Uterus (tissue), 2 donors: ENCODE measurements at regions not wholly inside any gene's neighbourhood (a gene's known extent, or its start where the extent isn't known, plus 50 kb on each side); places are given as distances from the start of the nearest gene placed in this dataset.

ENCODE experiments used
- POLR2A ChIP-seq, 2 donors: fragments of 450-650 bp; IDR thresholded peaks; one replicate each; pipeline ENCODE4 v1.6.1; 2016; ENCODE audit warnings: antibody characterized with exemption in 2 of 2, mild to moderate bottlenecking in 1 of 2, moderate library complexity in 1 of 2
- TF ChIP-seq, protein P1 (sequence below), 4 experiments: fragments of 200-600 bp in 2 of 4; fragments of 450-650 bp in 2 of 4; sonication (generic) in 2 of 4; IDR thresholded peaks; one replicate each; pipeline ENCODE4 v1.5.1; 2016 to 2019; ENCODE audit warnings: antibody characterized with exemption in 4 of 4, mild to moderate bottlenecking in 2 of 4, moderate library complexity in 1 of 4

DNA sequence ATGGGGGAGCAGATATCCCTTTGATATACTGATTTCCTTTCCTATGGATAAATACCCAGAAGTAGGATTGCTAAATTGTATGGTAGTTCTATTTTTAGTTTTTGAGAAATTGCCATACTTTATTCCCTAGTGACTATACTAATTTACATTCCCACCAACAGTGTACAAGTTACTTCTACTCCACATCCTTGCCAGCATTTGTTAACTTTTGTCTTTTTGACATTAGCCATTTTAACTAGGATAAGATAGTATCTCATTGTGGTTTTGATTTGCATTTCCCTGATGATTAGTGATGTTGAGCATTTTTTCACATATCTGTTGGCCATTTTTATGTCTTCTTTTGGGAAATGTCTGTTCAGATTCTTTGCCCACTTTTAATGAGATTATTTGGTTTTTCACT lies 620.6 kb upstream of the CAMK1G start:
- TF ChIP-seq, protein P1, sequence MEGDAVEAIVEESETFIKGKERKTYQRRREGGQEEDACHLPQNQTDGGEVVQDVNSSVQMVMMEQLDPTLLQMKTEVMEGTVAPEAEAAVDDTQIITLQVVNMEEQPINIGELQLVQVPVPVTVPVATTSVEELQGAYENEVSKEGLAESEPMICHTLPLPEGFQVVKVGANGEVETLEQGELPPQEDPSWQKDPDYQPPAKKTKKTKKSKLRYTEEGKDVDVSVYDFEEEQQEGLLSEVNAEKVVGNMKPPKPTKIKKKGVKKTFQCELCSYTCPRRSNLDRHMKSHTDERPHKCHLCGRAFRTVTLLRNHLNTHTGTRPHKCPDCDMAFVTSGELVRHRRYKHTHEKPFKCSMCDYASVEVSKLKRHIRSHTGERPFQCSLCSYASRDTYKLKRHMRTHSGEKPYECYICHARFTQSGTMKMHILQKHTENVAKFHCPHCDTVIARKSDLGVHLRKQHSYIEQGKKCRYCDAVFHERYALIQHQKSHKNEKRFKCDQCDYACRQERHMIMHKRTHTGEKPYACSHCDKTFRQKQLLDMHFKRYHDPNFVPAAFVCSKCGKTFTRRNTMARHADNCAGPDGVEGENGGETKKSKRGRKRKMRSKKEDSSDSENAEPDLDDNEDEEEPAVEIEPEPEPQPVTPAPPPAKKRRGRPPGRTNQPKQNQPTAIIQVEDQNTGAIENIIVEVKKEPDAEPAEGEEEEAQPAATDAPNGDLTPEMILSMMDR (IDR thresholded peaks at IDR 0.05): no peak
- no peak for TF ChIP-seq POLR2A (IDR thresholded peaks at IDR 0.05)
